GM12878 (cell line): ENCODE measurements at regions not wholly inside any gene's neighbourhood (a gene's known extent, or its start where the extent isn't known, plus 50 kb on each side); places are given as distances from the start of the nearest gene placed in this dataset.

Source experiments
- ATAC-seq: fragments of 200-7000 bp; cut with Tn5 transposase; 3 replicates; pipeline ENCODE4 v1.9.1; 2020; ENCODE audit warnings: mild to moderate bottlenecking, moderate library complexity
- BruUV-seq: library from RNA; stranded (reverse); fragments of 400-500 nt; replicated peaks from 2 replicates; lab custom pipeline; 2021; lab: Mats Ljungman, UMichigan
- CTCF ChIA-PET: fragments of 300-600 bp; sonication (Branson Sonifier 250); formaldehyde crosslinking; extraction: SDS; loops from one replicate; lab custom pipeline; 2021; ENCODE audit warnings: inconsistent platforms; lab: Yijun Ruan, JAX
- POLR2A ChIA-PET: fragments of 350-600 bp; formaldehyde crosslinking; extraction: SDS; loops from one replicate; lab custom pipeline; 2021; ENCODE audit warnings: inconsistent platforms; lab: Charles Lee
- RAD21 ChIA-PET: fragments of 300-600 bp; sonication (Branson Sonifier 250); formaldehyde crosslinking; loops from one replicate; lab custom pipeline; 2023; ENCODE audit warnings: antibody characterized with exemption; ENCODE audit not compliant: unreplicated experiment; lab: Charles Lee
- SMC1A ChIA-PET: fragments of 300-600 bp; sonication (Branson Sonifier 250); formaldehyde crosslinking; loops from one replicate; lab custom pipeline; 2023; ENCODE audit not compliant: unreplicated experiment, uncharacterized antibody; lab: Charles Lee
- DNase-seq: peaks from one replicate; pipeline ENCODE4 v3.0.0-alpha.2; 2011; ENCODE audit warnings: low read depth, low spot score
- FAIRE-seq: peaks from 3 replicates; lab custom pipeline; 2011; peaks lifted over from hg19 to GRCh38; lab: Jason Lieb, UNC
- H2AFZ ChIP-seq: 2 replicates; pipeline ENCODE4 v1.6.0; 2011; ENCODE audit warnings: low read depth, low read length, control low read depth; ENCODE audit not compliant: control insufficient read depth
- H3K27ac ChIP-seq: 2 replicates; pipeline ENCODE4 v1.5.1; 2011; ENCODE audit warnings: control low read depth; ENCODE audit not compliant: control insufficient read depth, insufficient read depth
- H3K27me3 ChIP-seq, 2 experiments: replicated peaks in 1 of 2; 2 replicates each; pipeline versions ENCODE4 v1.6.0 to v1.6.1; 2011; ENCODE audit warnings: low read length in 1 of 2; ENCODE audit not compliant: control insufficient read depth in 2 of 2, insufficient read depth in 2 of 2
- H3K36me3 ChIP-seq, 2 experiments: 2 replicates each; pipeline ENCODE4 v1.5.1; 2011; ENCODE audit warnings: low read length in 1 of 2; ENCODE audit not compliant: control insufficient read depth in 2 of 2, insufficient read depth in 2 of 2
- H3K4me1 ChIP-seq: 2 replicates; pipeline ENCODE4 v1.6.1; 2011; ENCODE audit warnings: mild to moderate bottlenecking, low read length, moderate library complexity, mixed read lengths; ENCODE audit not compliant: control insufficient read depth, insufficient read depth
- H3K4me2 ChIP-seq: 2 replicates; pipeline ENCODE4 v1.6.0; 2011; ENCODE audit warnings: control low read depth; ENCODE audit not compliant: control insufficient read depth, insufficient read depth
- H3K4me3 ChIP-seq: fragments of 200-600 bp; sonication (generic); 2 replicates; pipeline ENCODE4 v1.5.1; 2016
- H3K79me2 ChIP-seq: 2 replicates; pipeline ENCODE4 v1.6.0; 2011; ENCODE audit warnings: low read length; ENCODE audit not compliant: control insufficient read depth, insufficient read depth
- H3K9ac ChIP-seq: 2 replicates; pipeline ENCODE4 v1.8.0; 2011; ENCODE audit warnings: low read length, control low read depth, mixed read lengths; ENCODE audit not compliant: control insufficient read depth, insufficient read depth
- H3K9me3 ChIP-seq: replicated peaks from 3 replicates; pipeline ENCODE4 v1.5.1; 2011; ENCODE audit warnings: mild to moderate bottlenecking, low read length; ENCODE audit not compliant: control insufficient read depth, insufficient read depth
- H4K20me1 ChIP-seq: 2 replicates; pipeline ENCODE4 v1.6.0; 2011; ENCODE audit not compliant: control insufficient read depth, insufficient read depth
- BRCA1 ChIP-seq: IDR thresholded peaks from 2 replicates; pipeline ENCODE4 v1.6.1; 2011; ENCODE audit warnings: low read depth, low read length, improper control_type of control experiment
- CBFB ChIP-seq: IDR thresholded peaks from 2 replicates; pipeline ENCODE4 v1.6.1; 2016; ENCODE audit warnings: antibody characterized with exemption, low read depth
- CBX3 ChIP-seq: fragments of 200-600 bp; sonication (generic); IDR thresholded peaks from 2 replicates; pipeline ENCODE4 v1.6.1; 2016; ENCODE audit warnings: low read depth, borderline replicate concordance
- HDGF ChIP-seq: fragments of 450-650 bp; IDR thresholded peaks from 2 replicates; pipeline ENCODE4 v1.6.1; 2016; ENCODE audit warnings: antibody characterized with exemption
- LARP7 ChIP-seq: fragments of 450-650 bp; IDR thresholded peaks from 2 replicates; pipeline ENCODE4 v1.6.1; 2017; ENCODE audit warnings: mild to moderate bottlenecking
- NBN ChIP-seq: fragments of 450-650 bp; IDR thresholded peaks from 2 replicates; pipeline ENCODE4 v1.6.1; 2016
- NFXL1 ChIP-seq: fragments of 450-650 bp; IDR thresholded peaks from 2 replicates; pipeline ENCODE4 v1.6.1; 2017; ENCODE audit warnings: antibody characterized with exemption, mild to moderate bottlenecking, borderline replicate concordance
- STAT3 ChIP-seq: IDR thresholded peaks from 2 replicates; pipeline ENCODE4 v1.6.1; 2011; ENCODE audit warnings: low read depth, low read length, improper control_type of control experiment
- TBL1XR1 ChIP-seq: IDR thresholded peaks from 2 replicates; pipeline ENCODE4 v1.6.1; 2012; ENCODE audit warnings: low read depth, low read length, improper control_type of control experiment
- TCF12 ChIP-seq: IDR thresholded peaks from 2 replicates; pipeline ENCODE4 v1.6.1; 2011; ENCODE audit warnings: low read depth, mild to moderate bottlenecking, low read length
- ZNF24 ChIP-seq: fragments of 450-650 bp; IDR thresholded peaks from 2 replicates; pipeline ENCODE4 v1.6.1; 2017; ENCODE audit warnings: antibody characterized with exemption, mild to moderate bottlenecking
- ZZZ3 ChIP-seq: IDR thresholded peaks from 2 replicates; pipeline ENCODE4 v1.6.1; 2011; ENCODE audit warnings: low read depth; ENCODE audit not compliant: control insufficient read depth, insufficient read length
- WGBS: methylation state at CpG from one replicate; pipeline ENCODE4 v1.1.6; 2016; ENCODE audit warnings: low lambda C conversion rate; ENCODE audit not compliant: insufficient replicate concordance, insufficient coverage; ENCODE audit errors: missing lambda C conversion rate; 5-methylcytosine and 5-hydroxymethylcytosine counted together
- in situ Hi-C: fragments of 300-500 bp; cut with MboI; formaldehyde crosslinking; loops from 9 replicates; pipeline ENCODE4 v1.14.3; 2018; ENCODE audit warnings: mixed read lengths
- intact Hi-C: fragments of 100-400 bp; cut with micrococcal nuclease; formaldehyde crosslinking; loops from one replicate; pipeline ENCODE4 v1.14.2; 2022; ENCODE audit not compliant: unreplicated experiment
- TF ChIP-seq, protein P1 (sequence below): IDR thresholded peaks from 2 replicates; pipeline ENCODE4 v1.6.1; 2011; ENCODE audit warnings: borderline replicate concordance, low read depth, mild to moderate bottlenecking, moderate library complexity, low read length; ENCODE audit not compliant: insufficient read depth, poor library complexity, severe bottlenecking
- TF ChIP-seq, protein P2 (sequence below): IDR thresholded peaks from 2 replicates; pipeline ENCODE4 v1.6.1; 2012; ENCODE audit warnings: mild to moderate bottlenecking, low read depth, low read length
- TF ChIP-seq, protein P3 (sequence below): IDR thresholded peaks from 2 replicates; pipeline ENCODE4 v1.6.1; 2011; ENCODE audit warnings: borderline replicate concordance, low read depth, mild to moderate bottlenecking, moderate library complexity, mixed read lengths, low read length; ENCODE audit not compliant: insufficient read depth; ENCODE audit errors: extremely low read length

DNA sequence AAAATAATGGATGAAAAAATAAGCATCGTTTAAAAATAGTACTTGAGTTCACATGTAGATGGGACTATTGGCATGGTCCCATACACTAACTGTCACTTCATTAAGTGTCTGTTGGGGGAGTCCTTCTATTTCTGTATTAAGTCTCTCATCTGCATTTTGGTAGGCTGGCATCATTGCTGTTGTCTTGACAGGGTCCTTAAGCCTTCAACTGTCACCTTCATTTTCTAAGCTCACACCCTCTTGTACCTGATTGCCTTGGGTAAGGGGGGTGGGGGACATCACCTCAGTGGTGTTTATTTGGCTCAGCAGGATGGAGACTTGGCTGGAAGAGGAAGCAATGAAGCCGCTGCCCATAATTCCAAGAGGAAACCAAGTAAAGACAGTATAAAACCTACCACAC, 202.0 kb upstream of the VEPH1 start:
- Histone ChIP-seq H3K79me2 (no peaks in the 10 kb centered on the region), H3K36me3 (no peaks in the 10 kb centered on the region), H4K20me1 (no peaks in the 10 kb centered on the region), H3K4me3 (no peak overlapping the region), H3K9me3 (no peaks in the 10 kb centered on the region), H3K4me1 (no peaks in the 10 kb centered on the region), H3K27me3 (no peaks in the 10 kb centered on the region), H3K4me2 (no peak overlapping the region), H3K27ac (no peak overlapping the region), H2AFZ (no peak overlapping the region), H3K9ac (no peak overlapping the region)
- no peak for FAIRE-seq
- ATAC-seq, result no peak
- WGBS, result 0% methylated on average over 2 of the region's 2 CpGs
- no peak for DNase-seq
- ChIA-PET RAD21 (no interaction called here), POLR2A (no interaction called here), SMC1A (interaction anchor here (0.7 kb wide), 1 partner anchor 866 kb away, joined by 3 read pairs; the partner anchor contains the start of gene MLF1), CTCF (no interaction called here)
- BruUV-seq, result no TSS peak
- TF ChIP-seq ZNF24 (no peak), NBN (no peak), STAT3 (no peak), HDGF (no peak), TCF12 (no peak), CBFB (no peak), ZZZ3 (no peak)
- TF ChIP-seq, protein P1, sequence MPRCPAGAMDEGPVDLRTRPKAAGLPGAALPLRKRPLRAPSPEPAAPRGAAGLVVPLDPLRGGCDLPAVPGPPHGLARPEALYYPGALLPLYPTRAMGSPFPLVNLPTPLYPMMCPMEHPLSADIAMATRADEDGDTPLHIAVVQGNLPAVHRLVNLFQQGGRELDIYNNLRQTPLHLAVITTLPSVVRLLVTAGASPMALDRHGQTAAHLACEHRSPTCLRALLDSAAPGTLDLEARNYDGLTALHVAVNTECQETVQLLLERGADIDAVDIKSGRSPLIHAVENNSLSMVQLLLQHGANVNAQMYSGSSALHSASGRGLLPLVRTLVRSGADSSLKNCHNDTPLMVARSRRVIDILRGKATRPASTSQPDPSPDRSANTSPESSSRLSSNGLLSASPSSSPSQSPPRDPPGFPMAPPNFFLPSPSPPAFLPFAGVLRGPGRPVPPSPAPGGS, result no peak
- intact Hi-C loops (no loop called here), in situ Hi-C loops (no loop called here)

DNA sequence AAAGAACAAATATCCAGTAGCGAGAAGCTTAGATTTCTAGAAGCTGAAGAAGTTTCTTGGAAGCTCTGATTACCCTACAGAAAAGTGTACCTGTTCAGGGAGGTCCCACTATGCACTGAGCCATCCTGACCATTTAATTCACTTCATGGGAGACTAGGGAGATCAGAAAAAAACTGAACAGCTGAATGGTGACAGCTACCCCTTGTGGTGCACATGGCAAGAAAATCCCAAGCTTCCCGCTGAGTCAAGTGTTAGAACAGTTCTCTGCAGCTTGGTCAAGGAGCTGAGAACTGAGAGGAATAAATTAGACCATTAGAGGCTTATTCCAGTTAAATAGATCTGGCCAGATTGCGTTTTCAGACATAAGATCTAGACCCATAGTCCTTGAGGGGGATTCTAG, 197.2 kb upstream of the VEPH1 start:
- ATAC-seq (no peak), FAIRE-seq (no peak), DNase-seq (no peak)
- BruUV-seq, result no TSS peak
- Histone ChIP-seq H3K4me3 (no peak overlapping the region), H2AFZ (no peak overlapping the region), H3K9me3 (no peaks in the 10 kb centered on the region), H3K27ac (no peak overlapping the region), H3K36me3 (no peaks in the 10 kb centered on the region), H3K9ac (no peak overlapping the region), H3K27me3 (no peaks in the 10 kb centered on the region), H3K4me1 (no peaks in the 10 kb centered on the region), H3K4me2 (no peak overlapping the region), H4K20me1 (no peaks in the 10 kb centered on the region), H3K79me2 (no peaks in the 10 kb centered on the region)
- ChIA-PET POLR2A (no interaction called here), SMC1A (no interaction called here), RAD21 (no interaction called here), CTCF (interaction anchor here (1.1 to 1.6 kb wide), 2 partner anchors 613 to 839 kb away, joined by 3 to 4 read pairs; no protein-coding TSS in a partner anchor)
- intact Hi-C loops (no loop called here), in situ Hi-C loops (no loop called here)
- 0% methylated on average over 3 of the region's 3 CpGs for WGBS
- TF ChIP-seq CBX3, result no peak
- TF ChIP-seq TBL1XR1, result no peak
- TF ChIP-seq, protein P2, sequence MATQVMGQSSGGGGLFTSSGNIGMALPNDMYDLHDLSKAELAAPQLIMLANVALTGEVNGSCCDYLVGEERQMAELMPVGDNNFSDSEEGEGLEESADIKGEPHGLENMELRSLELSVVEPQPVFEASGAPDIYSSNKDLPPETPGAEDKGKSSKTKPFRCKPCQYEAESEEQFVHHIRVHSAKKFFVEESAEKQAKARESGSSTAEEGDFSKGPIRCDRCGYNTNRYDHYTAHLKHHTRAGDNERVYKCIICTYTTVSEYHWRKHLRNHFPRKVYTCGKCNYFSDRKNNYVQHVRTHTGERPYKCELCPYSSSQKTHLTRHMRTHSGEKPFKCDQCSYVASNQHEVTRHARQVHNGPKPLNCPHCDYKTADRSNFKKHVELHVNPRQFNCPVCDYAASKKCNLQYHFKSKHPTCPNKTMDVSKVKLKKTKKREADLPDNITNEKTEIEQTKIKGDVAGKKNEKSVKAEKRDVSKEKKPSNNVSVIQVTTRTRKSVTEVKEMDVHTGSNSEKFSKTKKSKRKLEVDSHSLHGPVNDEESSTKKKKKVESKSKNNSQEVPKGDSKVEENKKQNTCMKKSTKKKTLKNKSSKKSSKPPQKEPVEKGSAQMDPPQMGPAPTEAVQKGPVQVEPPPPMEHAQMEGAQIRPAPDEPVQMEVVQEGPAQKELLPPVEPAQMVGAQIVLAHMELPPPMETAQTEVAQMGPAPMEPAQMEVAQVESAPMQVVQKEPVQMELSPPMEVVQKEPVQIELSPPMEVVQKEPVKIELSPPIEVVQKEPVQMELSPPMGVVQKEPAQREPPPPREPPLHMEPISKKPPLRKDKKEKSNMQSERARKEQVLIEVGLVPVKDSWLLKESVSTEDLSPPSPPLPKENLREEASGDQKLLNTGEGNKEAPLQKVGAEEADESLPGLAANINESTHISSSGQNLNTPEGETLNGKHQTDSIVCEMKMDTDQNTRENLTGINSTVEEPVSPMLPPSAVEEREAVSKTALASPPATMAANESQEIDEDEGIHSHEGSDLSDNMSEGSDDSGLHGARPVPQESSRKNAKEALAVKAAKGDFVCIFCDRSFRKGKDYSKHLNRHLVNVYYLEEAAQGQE, result no peak
- TF ChIP-seq NFXL1, result no peak
- TF ChIP-seq BRCA1, result no peak
- TF ChIP-seq, protein P3, sequence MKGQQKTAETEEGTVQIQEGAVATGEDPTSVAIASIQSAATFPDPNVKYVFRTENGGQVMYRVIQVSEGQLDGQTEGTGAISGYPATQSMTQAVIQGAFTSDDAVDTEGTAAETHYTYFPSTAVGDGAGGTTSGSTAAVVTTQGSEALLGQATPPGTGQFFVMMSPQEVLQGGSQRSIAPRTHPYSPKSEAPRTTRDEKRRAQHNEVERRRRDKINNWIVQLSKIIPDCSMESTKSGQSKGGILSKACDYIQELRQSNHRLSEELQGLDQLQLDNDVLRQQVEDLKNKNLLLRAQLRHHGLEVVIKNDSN, result no peak
- TF ChIP-seq LARP7, result no peak
